T-cell (primary cell): ENCODE measurements at regions not wholly inside any gene's neighbourhood (a gene's known extent, or its start where the extent isn't known, plus 50 kb on each side); places are given as distances from the start of the nearest gene placed in this dataset.

Experiments
- ATAC-seq, 4 experiments: fragments of 200-7000 bp in 3 of 4; fragments of 150-1000 bp in 1 of 4; cut with Tn5 transposase; replicated peaks in 1 of 4; 1 replicate in 3 of 4; 2 replicates in 1 of 4; pipeline ENCODE4 v1.10.0; 2021; ENCODE audit warnings: moderate library complexity in 3 of 4, mild to moderate bottlenecking in 2 of 4, moderate number of reproducible peaks in 1 of 4
- CTCF ChIA-PET, 2 donors: fragments of 300-600 bp; sonication (Branson Sonifier 250); formaldehyde crosslinking; loops; one replicate each; lab custom pipeline; 2022; ENCODE audit warnings: antibody characterized with exemption in 2 of 2; lab: Charles Lee
- POLR2A ChIA-PET, 2 donors: fragments of 300-600 bp; sonication (Branson Sonifier 250); formaldehyde crosslinking; loops; one replicate each; lab custom pipeline; 2022; ENCODE audit warnings: antibody characterized with exemption in 2 of 2; lab: Charles Lee
- DNase-seq, 35 experiments: peaks; one replicate each; pipeline versions ENCODE4 v3.0.0 to v3.0.0-alpha.2; 2013 to 2023
- H3K27ac ChIP-seq: one replicate; pipeline ENCODE4 v1.5.1; 2013; ENCODE audit warnings: low read length
- H3K27me3 ChIP-seq, 2 experiments: replicated peaks in 1 of 2; 1 replicate in 1 of 2; 2 replicates in 1 of 2; pipeline versions ENCODE4 v1.6.1 to v1.7.0; 2013; ENCODE audit warnings: low read length in 1 of 2, mixed read lengths in 1 of 2; ENCODE audit not compliant: control insufficient read depth in 2 of 2, insufficient read depth in 2 of 2; ENCODE audit errors: extremely low read depth in 1 of 2
- H3K36me3 ChIP-seq, 2 donors: 1 replicate in 1 of 2; 2 replicates in 1 of 2; pipeline versions ENCODE4 v1.6.1 to v1.7.0; 2013; ENCODE audit warnings: low read length in 1 of 2; ENCODE audit not compliant: control insufficient read depth in 2 of 2, insufficient read depth in 1 of 2; ENCODE audit errors: extremely low read depth in 1 of 2
- H3K4me1 ChIP-seq, 2 experiments: 1 replicate in 1 of 2; 2 replicates in 1 of 2; pipeline versions ENCODE4 v1.6.1 to v1.7.0; 2013; ENCODE audit warnings: low read length in 2 of 2, mixed read lengths in 1 of 2; ENCODE audit not compliant: insufficient read depth in 2 of 2, control insufficient read depth in 1 of 2; ENCODE audit errors: extremely low read depth in 1 of 2
- H3K4me3 ChIP-seq, 2 donors: 1 replicate in 1 of 2; 2 replicates in 1 of 2; pipeline versions ENCODE4 v1.5.1 to v1.7.0; 2013; ENCODE audit warnings: mild to moderate bottlenecking in 2 of 2, low read length in 1 of 2, moderate library complexity in 1 of 2; ENCODE audit not compliant: control insufficient read depth in 1 of 2; ENCODE audit errors: extremely low read depth in 1 of 2
- H3K9me3 ChIP-seq: 2 replicates; pipeline ENCODE4 v1.7.0; 2013
- H3K27ac Mint-ChIP-seq, 2 donors: one replicate each; pipeline ENCODE4 v1.8.0; 2020 to 2021; ENCODE audit warnings: mild to moderate bottlenecking in 2 of 2, mixed read lengths in 2 of 2
- H3K27me3 Mint-ChIP-seq, 2 donors: one replicate each; pipeline ENCODE4 v1.8.0; 2021 to 2022; ENCODE audit warnings: mixed read lengths in 2 of 2
- H3K36me3 Mint-ChIP-seq: one replicate; pipeline ENCODE4 v1.8.0; 2021; ENCODE audit warnings: mixed read lengths
- H3K4me1 Mint-ChIP-seq, 3 donors: one replicate each; pipeline ENCODE4 v1.8.0; 2020 to 2022; ENCODE audit warnings: mixed read lengths in 3 of 3, mild to moderate bottlenecking in 1 of 3
- H3K4me3 Mint-ChIP-seq, 3 donors: one replicate each; pipeline ENCODE4 v1.8.0; 2020 to 2022; ENCODE audit warnings: mild to moderate bottlenecking in 3 of 3, mixed read lengths in 3 of 3, moderate library complexity in 3 of 3
- H3K9me3 Mint-ChIP-seq, 3 donors: one replicate each; pipeline ENCODE4 v1.8.0; 2020 to 2022; ENCODE audit warnings: mixed read lengths in 3 of 3
- WGBS: methylation state at CpG from one replicate; pipeline ENCODE4 v1.1.5; 2013; ENCODE audit warnings: missing lambda C conversion rate; ENCODE audit not compliant: insufficient coverage; 5-methylcytosine and 5-hydroxymethylcytosine counted together

DNA sequence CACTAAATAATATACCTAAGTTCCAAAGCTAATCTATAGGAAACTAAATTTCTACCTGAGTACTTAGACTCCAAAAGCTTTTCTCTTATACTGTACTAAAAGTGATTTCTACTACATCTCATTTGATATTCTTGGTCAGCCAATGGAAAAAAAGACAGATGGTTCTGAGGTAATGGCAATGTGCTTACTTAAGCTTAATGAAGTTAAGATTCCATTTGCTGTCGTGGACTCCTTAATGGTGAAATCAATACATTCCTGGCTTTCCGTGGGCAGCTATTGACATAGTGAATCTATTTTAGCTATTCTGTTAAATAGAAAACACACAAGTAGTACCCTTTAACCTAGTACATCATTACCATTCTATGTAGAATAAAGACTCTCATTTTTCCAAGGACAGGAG, 1825.6 kb upstream of the CDH9 start:
- no peak for DNase-seq

DNA sequence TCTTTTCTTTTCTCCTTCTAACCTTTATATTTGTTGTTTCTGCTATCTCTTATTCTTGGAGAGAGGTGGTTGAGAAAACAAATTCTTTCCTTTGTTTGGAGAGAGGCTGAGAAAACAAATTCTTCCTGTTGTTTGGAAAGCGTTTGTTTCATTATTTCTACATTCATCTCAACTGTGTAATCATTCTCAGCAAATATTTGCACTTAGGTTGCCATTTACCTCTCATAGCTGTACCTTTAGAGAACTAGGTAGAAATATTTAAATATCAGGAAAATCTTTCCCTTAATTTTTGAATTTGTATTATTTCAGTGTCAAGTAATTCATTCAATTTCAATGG, 1824.4 kb upstream of the CDH9 start:
- CTCF ChIA-PET = no interaction called here
- H3K4me1 ChIP-seq = no peaks in the 10 kb centered on the region
- H3K36me3 Mint-ChIP-seq = no peaks in the 10 kb centered on the region

More for the DNA sequence above, 1825.6 kb upstream of the CDH9 start:
- Histone ChIP-seq H3K9me3 (peaks cover 2% of the 10 kb centered on the region), H3K36me3 (no peaks in the 10 kb centered on the region), H3K27me3 (no peaks in the 10 kb centered on the region), H3K4me1 (no peaks in the 10 kb centered on the region), H3K4me3 (no peak overlapping the region), H3K27ac (no peak overlapping the region)
- peaks cover 8 to 15% (median 11%) of the 10 kb centered on the region in 3 donors for H3K9me3 Mint-ChIP-seq
- no peaks in the 10 kb centered on the region for H3K27me3 Mint-ChIP-seq
- WGBS = no CpG with 5 or more reads among the region's 2 CpGs
- H3K36me3 Mint-ChIP-seq = no peaks in the 10 kb centered on the region
- no peak overlapping the region for H3K4me3 Mint-ChIP-seq
- no peak for ATAC-seq
- no peaks in the 10 kb centered on the region for H3K4me1 Mint-ChIP-seq
- no peak overlapping the region for H3K27ac Mint-ChIP-seq
- POLR2A ChIA-PET = no interaction called here
- CTCF ChIA-PET = no interaction called here

DNA sequence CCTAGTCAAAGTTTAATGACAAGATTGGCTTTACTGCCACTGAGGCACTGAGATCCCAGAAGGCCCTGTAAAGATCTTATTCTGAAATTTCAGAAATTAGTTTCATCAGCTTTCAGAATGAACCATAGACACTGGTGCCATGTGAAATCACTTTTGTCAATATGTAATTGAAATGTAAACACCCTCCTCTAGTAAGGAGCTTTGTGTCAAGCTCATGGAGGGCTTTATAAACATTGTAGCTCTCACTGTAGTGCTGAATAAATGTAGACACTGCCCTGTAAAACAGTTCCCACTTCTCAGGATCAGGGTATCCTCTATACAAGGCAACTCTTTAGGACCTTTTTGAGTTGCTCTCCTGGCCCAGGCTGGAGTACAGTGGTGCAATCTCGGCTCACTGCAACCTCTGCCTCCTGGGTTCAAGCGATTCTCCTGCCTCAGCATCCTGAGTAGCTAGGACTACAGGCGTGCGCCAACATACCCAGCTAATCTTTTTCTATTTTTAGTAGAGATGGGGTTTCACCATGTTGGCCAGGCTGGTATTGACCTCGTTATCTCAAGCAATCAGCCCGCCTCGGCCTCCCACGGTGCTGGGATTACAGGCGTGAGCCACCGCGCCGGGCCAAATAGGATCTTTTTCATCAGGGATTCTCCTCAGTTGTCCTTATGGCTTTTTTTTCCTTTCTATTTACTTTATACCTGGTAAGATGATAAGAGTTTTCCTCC, 1823.9 kb upstream of the CDH9 start:
- 57% methylated on average over 1 of the region's 12 CpGs for WGBS
- Mint-ChIP-seq H3K4me1 (no peaks in the 10 kb centered on the region), H3K27ac (no peak overlapping the region), H3K9me3 (peaks cover 11 to 20% (median 20%) of the 10 kb centered on the region in 3 donors), H3K36me3 (no peaks in the 10 kb centered on the region), H3K27me3 (no peaks in the 10 kb centered on the region), H3K4me3 (no peak overlapping the region)
- Histone ChIP-seq H3K4me1 (no peaks in the 10 kb centered on the region), H3K27ac (no peak overlapping the region), H3K36me3 (no peaks in the 10 kb centered on the region), H3K9me3 (peaks cover 2% of the 10 kb centered on the region), H3K4me3 (no peak overlapping the region), H3K27me3 (no peaks in the 10 kb centered on the region)
- CTCF ChIA-PET = interaction anchor here in 1 of 2 donors (0.6 kb wide), 1 partner anchor 19 kb away, joined by 3 read pairs; no protein-coding TSS in a partner anchor
- POLR2A ChIA-PET = no interaction called here
- DNase-seq (no peak), ATAC-seq (no peak)

More for the DNA sequence above, 1824.4 kb upstream of the CDH9 start:
- H3K4me3 Mint-ChIP-seq = no peak overlapping the region
- H3K9me3 ChIP-seq = peaks cover 2% of the 10 kb centered on the region
- peaks cover 10 to 18% (median 15%) of the 10 kb centered on the region in 3 donors for H3K9me3 Mint-ChIP-seq
- H3K36me3 ChIP-seq = no peaks in the 10 kb centered on the region
- no peaks in the 10 kb centered on the region for H3K27me3 Mint-ChIP-seq
- H3K4me1 Mint-ChIP-seq = no peaks in the 10 kb centered on the region
- H3K27me3 ChIP-seq = no peaks in the 10 kb centered on the region
- H3K27ac Mint-ChIP-seq = no peak overlapping the region
- WGBS = no CpG with 5 or more reads among the region's 1 CpG
- POLR2A ChIA-PET = no interaction called here
- no peak for DNase-seq
- H3K27ac ChIP-seq = no peak overlapping the region
- H3K4me3 ChIP-seq = no peak overlapping the region
- ATAC-seq = no peak

DNA sequence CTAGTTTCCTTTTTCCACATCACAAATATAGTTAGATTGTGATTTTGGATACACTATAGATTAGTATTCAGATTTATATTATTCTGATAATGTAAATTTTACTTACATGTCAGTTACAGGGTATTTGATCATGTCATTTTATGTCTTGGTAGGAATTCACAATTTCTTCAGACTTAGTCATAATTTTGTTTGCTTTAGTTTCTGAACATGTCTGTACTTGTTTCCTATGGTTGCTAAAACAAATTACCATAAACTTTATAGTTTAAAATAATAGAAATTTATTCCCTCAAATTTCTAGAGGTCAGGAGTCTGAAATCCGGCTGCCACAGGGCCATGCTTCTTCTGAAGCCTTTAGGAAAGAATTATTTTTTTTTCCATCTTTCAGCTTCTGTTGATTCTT, 1817.2 kb upstream of the CDH9 start:
- Histone ChIP-seq H3K9me3 (no peaks in the 10 kb centered on the region), H3K27me3 (no peaks in the 10 kb centered on the region), H3K27ac (no peak overlapping the region), H3K4me3 (no peak overlapping the region), H3K36me3 (no peaks in the 10 kb centered on the region), H3K4me1 (no peaks in the 10 kb centered on the region)
- no peaks in the 10 kb centered on the region for H3K36me3 Mint-ChIP-seq
- DNase-seq (no peak), ATAC-seq (no peak)
- ChIA-PET POLR2A (no interaction called here), CTCF (no interaction called here)
- no peak overlapping the region for H3K27ac Mint-ChIP-seq
- no peaks in the 10 kb centered on the region for H3K4me1 Mint-ChIP-seq
- no peaks in the 10 kb centered on the region for H3K27me3 Mint-ChIP-seq
- H3K4me3 Mint-ChIP-seq = no peak overlapping the region
- WGBS = no CpG with 5 or more reads among the region's 1 CpG
- peaks cover 19 to 36% (median 21%) of the 10 kb centered on the region in 3 donors for H3K9me3 Mint-ChIP-seq

DNA sequence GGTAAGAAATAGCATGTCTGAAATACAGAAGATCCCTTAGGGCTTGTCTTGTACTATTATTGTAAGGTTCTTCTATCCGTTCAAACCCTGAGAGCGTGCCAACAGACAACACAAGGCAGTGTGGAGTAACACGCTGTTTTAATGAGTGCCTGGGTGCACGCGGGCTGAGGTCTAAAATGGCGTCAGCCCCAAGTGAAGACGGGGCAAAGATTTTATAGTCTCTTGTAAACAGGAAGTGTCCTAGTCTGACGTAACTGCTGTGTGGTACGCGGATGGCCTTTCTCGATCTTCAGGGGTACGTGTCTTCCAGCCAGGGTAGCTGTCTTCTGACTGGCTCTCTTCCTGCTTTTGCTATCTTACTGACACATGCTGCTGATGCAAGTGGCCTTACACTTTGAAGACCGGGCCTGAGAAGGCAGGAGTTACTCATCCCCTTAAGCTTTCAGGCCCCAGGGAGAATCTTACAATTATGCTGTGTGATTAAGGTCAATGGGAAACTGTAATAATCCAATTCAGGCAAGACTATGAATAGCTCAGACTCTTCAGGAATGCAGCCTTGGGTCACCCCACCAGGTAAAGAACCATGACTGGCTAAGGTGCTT, 1812.0 kb upstream of the CDH9 start:
- H3K27me3 Mint-ChIP-seq = no peaks in the 10 kb centered on the region
- H3K4me3 ChIP-seq = no peak overlapping the region
- H3K4me3 Mint-ChIP-seq = no peak overlapping the region
- no peaks in the 10 kb centered on the region for H3K27me3 ChIP-seq
- H3K36me3 ChIP-seq = no peaks in the 10 kb centered on the region
- H3K9me3 ChIP-seq = no peaks in the 10 kb centered on the region
- H3K4me1 ChIP-seq = no peaks in the 10 kb centered on the region
- no peaks in the 10 kb centered on the region for H3K4me1 Mint-ChIP-seq
- no peak for ATAC-seq
- H3K27ac Mint-ChIP-seq = no peak overlapping the region
- H3K27ac ChIP-seq = no peak overlapping the region
- 98% methylated on average over 12 of the region's 13 CpGs for WGBS
- ChIA-PET POLR2A (no interaction called here), CTCF (no interaction called here)
- no peak for DNase-seq
- no peaks in the 10 kb centered on the region for H3K36me3 Mint-ChIP-seq
- H3K9me3 Mint-ChIP-seq = peaks cover 14 to 28% (median 22%) of the 10 kb centered on the region in 3 donors

DNA sequence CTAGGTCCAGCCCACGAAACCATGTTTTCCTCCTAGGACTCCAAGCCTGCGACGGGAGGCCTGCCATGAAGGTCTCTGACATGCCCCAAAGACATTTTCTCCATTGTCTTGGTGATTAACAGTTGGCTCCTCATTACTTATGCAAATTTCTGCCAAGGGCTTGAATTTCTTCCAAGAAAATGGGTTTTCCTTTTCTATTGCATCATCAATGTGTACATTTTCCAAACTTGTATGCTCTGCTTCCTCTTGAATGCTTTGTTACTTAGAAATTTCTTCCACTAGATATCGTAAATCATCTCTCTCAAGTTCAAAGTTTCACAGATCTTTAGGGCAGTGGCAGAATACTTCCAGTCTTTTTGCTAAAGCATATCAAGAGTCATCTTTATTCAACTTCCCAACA, 1792.7 kb upstream of the CDH9 start:
- Histone ChIP-seq H3K27ac (no peak overlapping the region), H3K27me3 (no peaks in the 10 kb centered on the region), H3K4me3 (no peak overlapping the region), H3K9me3 (peaks cover 3% of the 10 kb centered on the region), H3K36me3 (no peaks in the 10 kb centered on the region), H3K4me1 (no peaks in the 10 kb centered on the region)
- POLR2A ChIA-PET = no interaction called here
- 73% methylated on average over 2 of the region's 4 CpGs for WGBS
- no peak for DNase-seq
- Mint-ChIP-seq H3K27ac (no peak overlapping the region), H3K9me3 (peaks cover 12 to 22% (median 20%) of the 10 kb centered on the region in 3 donors), H3K36me3 (no peaks in the 10 kb centered on the region), H3K4me3 (no peak overlapping the region), H3K27me3 (no peaks in the 10 kb centered on the region), H3K4me1 (no peaks in the 10 kb centered on the region)
- no peak for ATAC-seq
- CTCF ChIA-PET = no interaction called here
